ENCODE measurements at regions not wholly inside any gene's neighbourhood (a gene's known extent, or its start where the extent isn't known, plus 50 kb on each side); places are given as distances from the start of the nearest gene placed in this dataset.
"Not testable (repeated sequence)": the region's sequence is repeated elsewhere in the genome, so short reads cannot be mapped to it uniquely, and the experiment has no call there.

GRCh38 chr4:115200201-115201041, 87.0 kb upstream of the NDST4 start:
- DNase-seq (ENCODE audit: low read depth in 4 of 4, low spot score in 3 of 4), result not testable (repeated sequence)

- not testable (repeated sequence) for DNase-seq (ENCODE audit: low read depth in 4 of 4, low spot score in 3 of 4)
These were observed 81.2 kb upstream of the NDST4 start for GRCh38 chr4:115194612-115195011.

- no peak for DNase-seq (ENCODE audit: low read depth in 4 of 4, low spot score in 3 of 4)
These were observed 77.1 kb upstream of the NDST4 start for GRCh38 chr4:115190529-115190928.

- DNase-seq (ENCODE audit: low read depth in 4 of 4, low spot score in 3 of 4), result no peak
These were observed 73.7 kb upstream of the NDST4 start for GRCh38 chr4:115187136-115187535.

GRCh38 chr4:115179438-115180062, 66.1 kb upstream of the NDST4 start:
- not testable (repeated sequence) for DNase-seq (ENCODE audit: low read depth in 4 of 4, low spot score in 3 of 4)

GRCh38 chr4:115178687-115179086, 65.3 kb upstream of the NDST4 start:
- DNase-seq (ENCODE audit: low read depth in 4 of 4, low spot score in 3 of 4), result not testable (repeated sequence)

GRCh38 chr4:115171220-115171619, 57.8 kb upstream of the NDST4 start:
- no peak for DNase-seq (ENCODE audit: low read depth in 4 of 4, low spot score in 3 of 4)

GRCh38 chr4:115165503-115165902, 52.1 kb upstream of the NDST4 start:
- no peak for DNase-seq (ENCODE audit: low read depth in 4 of 4, low spot score in 3 of 4)

Data from right renal pelvis (tissue), 4 donors.